Spleen (tissue), 11 donors: ENCODE measurements at regions not wholly inside any gene's neighbourhood (a gene's known extent, or its start where the extent isn't known, plus 50 kb on each side); places are given as distances from the start of the nearest gene placed in this dataset.

Experiments
- DNase-seq: peaks from one replicate; pipeline ENCODE4 v3.0.0-alpha.2; 2020
- H3K27ac ChIP-seq, 8 donors: fragments of 200-600 bp; sonication (generic) in 7 of 8; 1 replicate in 4 of 8; 2 replicates in 4 of 8; pipeline versions ENCODE4 v1.5.0 to v1.8.0; 2016 to 2021; ENCODE audit warnings: inconsistent platforms in 4 of 8, mild to moderate bottlenecking in 4 of 8, moderate library complexity in 1 of 8
- H3K27me3 ChIP-seq, 7 donors: fragments of 200-600 bp; sonication (generic) in 6 of 7; replicated peaks in 1 of 7; 1 replicate in 4 of 7; 2 replicates in 3 of 7; pipeline versions ENCODE4 v1.5.0 to v1.8.0; 2016 to 2021; ENCODE audit warnings: inconsistent platforms in 3 of 7, mild to moderate bottlenecking in 1 of 7
- H3K36me3 ChIP-seq, 6 donors: fragments of 200-600 bp; sonication (generic) in 5 of 6; 1 replicate in 4 of 6; 2 replicates in 2 of 6; pipeline versions ENCODE4 v1.5.0 to v1.8.0; 2016 to 2021; ENCODE audit warnings: inconsistent platforms in 2 of 6
- H3K4me1 ChIP-seq, 6 donors: fragments of 200-600 bp; sonication (generic) in 5 of 6; 1 replicate in 3 of 6; 2 replicates in 3 of 6; pipeline versions ENCODE4 v1.5.0 to v1.8.0; 2016 to 2021; ENCODE audit warnings: inconsistent platforms in 3 of 6
- H3K4me3 ChIP-seq, 8 donors: fragments of 200-600 bp; sonication (generic) in 7 of 8; 1 replicate in 4 of 8; 2 replicates in 4 of 8; pipeline versions ENCODE4 v1.5.0 to v1.8.0; 2016 to 2021; ENCODE audit warnings: inconsistent platforms in 4 of 8, mild to moderate bottlenecking in 4 of 8, moderate library complexity in 2 of 8
- H3K9me3 ChIP-seq, 8 donors: fragments of 200-600 bp; sonication (generic) in 7 of 8; 1 replicate in 4 of 8; 2 replicates in 4 of 8; pipeline versions ENCODE4 v1.5.0 to v1.8.0; 2016 to 2021; ENCODE audit warnings: inconsistent platforms in 4 of 8
- CTCF ChIP-seq, 11 experiments: fragments of 200-600 bp in 7 of 11; fragments of 450-650 bp in 4 of 11; sonication (generic) in 4 of 11; IDR thresholded peaks in 8 of 11; conservative IDR thresholded peaks in 3 of 11; 1 replicate in 7 of 11; 2 replicates in 4 of 11; pipeline versions ENCODE4 v1.4.0 to v1.8.0; 2016 to 2021; ENCODE audit warnings: antibody characterized with exemption in 11 of 11, inconsistent platforms in 4 of 11, mild to moderate bottlenecking in 1 of 11
- POLR2A ChIP-seq, 3 donors: fragments of 450-650 bp; IDR thresholded peaks; one replicate each; pipeline ENCODE4 v1.5.1; 2017; ENCODE audit warnings: antibody characterized with exemption in 3 of 3, mild to moderate bottlenecking in 1 of 3
- POLR2AphosphoS5 ChIP-seq, 3 donors: sonication (generic); formaldehyde crosslinking; IDR thresholded peaks; one replicate each; pipeline ENCODE4 v1.5.1; 2017; ENCODE audit warnings: antibody characterized with exemption in 3 of 3
- WGBS, 5 donors: extraction: QIAGEN DNeasy Blood & Tissue Kit in 3 of 5; methylation state at CpG; one replicate each; pipeline versions ENCODE4 v1.1.5 to v1.1.7; 2013 to 2018; 5-methylcytosine and 5-hydroxymethylcytosine counted together
- intact Hi-C: fragments of 100-400 bp; cut with DNase I; formaldehyde crosslinking; loops from one replicate; pipeline ENCODE4 v1.15.0; 2023; ENCODE audit warnings: low total_unique reads
- donor health status: healthy with polysubstance abuse.
- donor health status: DM: no; HTN: no; CAD: no; lungs with moderate emphysema.
- donor health status: DM: no; HTN: no; CAD: no.
- donor health status: Bipolar disorder and iron deficiency.
- donor health status: healthy.
- donor health status: DM: no; HTN: no; CAD: no.
- donor health status: DM: yes; HTN: yes; CAD: no.

GRCh38 chr4:182994171-182994570, 77.0 kb upstream of the DCTD start:
- H3K36me3 ChIP-seq, result no peaks in the 10 kb centered on the region
- 79 to 95% (median 86%) methylated on average over 1 of the region's 1 CpG for WGBS, 5 donors
- DNase-seq, result no peak
- no peak overlapping the region for H3K4me3 ChIP-seq
- H3K4me1 ChIP-seq, result no peaks in the 10 kb centered on the region
- H3K27me3 ChIP-seq, result no peaks in the 10 kb centered on the region
- peaks cover 3 to 56% (median 42%) of the 10 kb centered on the region in 8 donors for H3K9me3 ChIP-seq
- H3K27ac ChIP-seq, result no peak overlapping the region
- intact Hi-C loops, result no loop called here
- TF ChIP-seq CTCF (IDR thresholded peaks at IDR 0.05 in 8 of 11, conservative IDR thresholded peaks at IDR 0.05 in 3 of 11) (no peak), POLR2AphosphoS5 (IDR thresholded peaks at IDR 0.05) (no peak), POLR2A (IDR thresholded peaks at IDR 0.05) (no peak)

- H3K27ac ChIP-seq, result no peak overlapping the region
- WGBS, 5 donors, result 71 to 90% (median 82%) methylated on average over 8 of the region's 8 CpGs
- TF ChIP-seq POLR2AphosphoS5 (IDR thresholded peaks at IDR 0.05), result no peak
- TF ChIP-seq CTCF (IDR thresholded peaks at IDR 0.05 in 8 of 11, conservative IDR thresholded peaks at IDR 0.05 in 3 of 11), result no peak
- no peak for TF ChIP-seq POLR2A (IDR thresholded peaks at IDR 0.05)
- H3K27me3 ChIP-seq, result peaks cover 0 to 4% (median 0%) of the 10 kb centered on the region in 7 donors
- no peaks in the 10 kb centered on the region for H3K4me1 ChIP-seq
- H3K36me3 ChIP-seq, result no peaks in the 10 kb centered on the region
- no peak for DNase-seq
- no peaks in the 10 kb centered on the region for H3K9me3 ChIP-seq
- H3K4me3 ChIP-seq, result no peak overlapping the region
- intact Hi-C loops, result no loop called here
Observed at GRCh38 chr4:182978152-182978827, 61.1 kb upstream of the DCTD start.

- Histone ChIP-seq H3K36me3 (no peaks in the 10 kb centered on the region), H3K4me1 (no peaks in the 10 kb centered on the region), H3K9me3 (no peaks in the 10 kb centered on the region), H3K27me3 (peaks cover 0 to 4% (median 0%) of the 10 kb centered on the region in 7 donors), H3K27ac (no peak overlapping the region), H3K4me3 (no peak overlapping the region)
- TF ChIP-seq POLR2AphosphoS5 (IDR thresholded peaks at IDR 0.05), result no peak
- no peak for TF ChIP-seq POLR2A (IDR thresholded peaks at IDR 0.05)
- no peak for TF ChIP-seq CTCF (IDR thresholded peaks at IDR 0.05 in 8 of 11, conservative IDR thresholded peaks at IDR 0.05 in 3 of 11)
- DNase-seq, result no peak
- 13 to 29% (median 20%) methylated on average over 3 of the region's 3 CpGs for WGBS, 5 donors
- intact Hi-C loops, result no loop called here
Observed at GRCh38 chr4:182975806-182976205, 58.6 kb upstream of the DCTD start.

DNA sequence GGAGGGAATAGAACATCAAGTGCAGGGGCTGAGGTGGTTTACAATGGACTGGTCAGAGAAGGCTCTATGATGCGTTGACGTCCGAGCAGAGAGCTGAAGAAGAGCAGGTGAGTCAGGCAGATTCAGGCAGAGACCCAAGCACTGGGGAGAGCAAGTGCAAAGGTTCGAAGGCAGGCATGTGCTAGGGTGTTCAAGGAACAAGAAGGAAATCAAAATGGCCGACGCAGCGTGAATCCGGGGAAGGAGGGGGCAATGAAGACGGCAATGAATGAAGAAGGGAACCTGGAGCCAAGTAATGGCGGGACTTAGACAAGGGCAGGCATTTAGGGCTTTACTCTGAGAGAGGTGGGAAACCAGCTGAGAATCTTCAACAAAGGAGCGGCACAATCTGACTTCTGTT, 56.8 kb upstream of the DCTD start:
- Histone ChIP-seq H3K4me3 (no peak overlapping the region), H3K4me1 (no peaks in the 10 kb centered on the region), H3K36me3 (no peaks in the 10 kb centered on the region), H3K9me3 (no peaks in the 10 kb centered on the region), H3K27me3 (peaks cover 0 to 18% (median 0%) of the 10 kb centered on the region in 7 donors), H3K27ac (no peak overlapping the region)
- intact Hi-C loops, result no loop called here
- no peak for DNase-seq
- WGBS, 5 donors, result 91 to 95% (median 92%) methylated on average over 11 of the region's 11 CpGs
- TF ChIP-seq CTCF (IDR thresholded peaks at IDR 0.05 in 8 of 11, conservative IDR thresholded peaks at IDR 0.05 in 3 of 11), result no peak
- no peak for TF ChIP-seq POLR2A (IDR thresholded peaks at IDR 0.05)
- TF ChIP-seq POLR2AphosphoS5 (IDR thresholded peaks at IDR 0.05), result no peak
